Lower lobe of right lung (tissue), 2 donors: ENCODE measurements at regions not wholly inside any gene's neighbourhood (a gene's known extent, or its start where the extent isn't known, plus 50 kb on each side); places are given as distances from the start of the nearest gene placed in this dataset.

ENCODE experiments used
- ATAC-seq, 2 donors: fragments of 200-7000 bp; cut with Tn5 transposase; one replicate each; pipeline ENCODE4 v1.9.1; 2020 to 2022; ENCODE audit warnings: mild to moderate bottlenecking in 2 of 2, moderate library complexity in 2 of 2
- DNase-seq: peaks from one replicate; pipeline ENCODE4 v3.0.0-alpha.2; 2020
- H3K27ac ChIP-seq: fragments of 200-600 bp; one replicate; pipeline ENCODE4 v1.8.0; 2022
- H3K27me3 ChIP-seq: fragments of 200-600 bp; one replicate; pipeline ENCODE4 v1.8.0; 2022; ENCODE audit warnings: low read depth
- H3K36me3 ChIP-seq: fragments of 200-600 bp; one replicate; pipeline ENCODE4 v1.8.0; 2022; ENCODE audit warnings: mild to moderate bottlenecking
- H3K4me1 ChIP-seq: fragments of 200-600 bp; one replicate; pipeline ENCODE4 v1.8.0; 2022
- H3K4me3 ChIP-seq: fragments of 200-600 bp; one replicate; pipeline ENCODE4 v1.8.0; 2022; ENCODE audit warnings: mild to moderate bottlenecking
- H3K9me3 ChIP-seq: fragments of 200-600 bp; one replicate; pipeline ENCODE4 v1.8.0; 2022
- intact Hi-C: fragments of 100-400 bp; cut with DNase I; formaldehyde crosslinking; loops from one replicate; pipeline ENCODE4 v1.11.0; 2022
- TF ChIP-seq, protein P1 (sequence below): fragments of 200-600 bp; IDR thresholded peaks from one replicate; pipeline ENCODE4 v1.8.0; 2022; ENCODE audit warnings: antibody characterized with exemption, mild to moderate bottlenecking
- donor health status: DM: no; HTN: yes; CAD: no; lungs with severe emphysema.

GRCh38 chr5:89601880-89602279 is 718.9 kb upstream of the MEF2C start:
- H3K27ac ChIP-seq: no peak overlapping the region
- no peaks in the 10 kb centered on the region for H3K4me1 ChIP-seq
- no peaks in the 10 kb centered on the region for H3K9me3 ChIP-seq
- ATAC-seq (no peak), DNase-seq (no peak)
- H3K4me3 ChIP-seq: no peak overlapping the region
- H3K27me3 ChIP-seq: no peaks in the 10 kb centered on the region
- intact Hi-C loops: no loop called here
- TF ChIP-seq, protein P1, sequence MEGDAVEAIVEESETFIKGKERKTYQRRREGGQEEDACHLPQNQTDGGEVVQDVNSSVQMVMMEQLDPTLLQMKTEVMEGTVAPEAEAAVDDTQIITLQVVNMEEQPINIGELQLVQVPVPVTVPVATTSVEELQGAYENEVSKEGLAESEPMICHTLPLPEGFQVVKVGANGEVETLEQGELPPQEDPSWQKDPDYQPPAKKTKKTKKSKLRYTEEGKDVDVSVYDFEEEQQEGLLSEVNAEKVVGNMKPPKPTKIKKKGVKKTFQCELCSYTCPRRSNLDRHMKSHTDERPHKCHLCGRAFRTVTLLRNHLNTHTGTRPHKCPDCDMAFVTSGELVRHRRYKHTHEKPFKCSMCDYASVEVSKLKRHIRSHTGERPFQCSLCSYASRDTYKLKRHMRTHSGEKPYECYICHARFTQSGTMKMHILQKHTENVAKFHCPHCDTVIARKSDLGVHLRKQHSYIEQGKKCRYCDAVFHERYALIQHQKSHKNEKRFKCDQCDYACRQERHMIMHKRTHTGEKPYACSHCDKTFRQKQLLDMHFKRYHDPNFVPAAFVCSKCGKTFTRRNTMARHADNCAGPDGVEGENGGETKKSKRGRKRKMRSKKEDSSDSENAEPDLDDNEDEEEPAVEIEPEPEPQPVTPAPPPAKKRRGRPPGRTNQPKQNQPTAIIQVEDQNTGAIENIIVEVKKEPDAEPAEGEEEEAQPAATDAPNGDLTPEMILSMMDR: no peak
- no peaks in the 10 kb centered on the region for H3K36me3 ChIP-seq

DNA sequence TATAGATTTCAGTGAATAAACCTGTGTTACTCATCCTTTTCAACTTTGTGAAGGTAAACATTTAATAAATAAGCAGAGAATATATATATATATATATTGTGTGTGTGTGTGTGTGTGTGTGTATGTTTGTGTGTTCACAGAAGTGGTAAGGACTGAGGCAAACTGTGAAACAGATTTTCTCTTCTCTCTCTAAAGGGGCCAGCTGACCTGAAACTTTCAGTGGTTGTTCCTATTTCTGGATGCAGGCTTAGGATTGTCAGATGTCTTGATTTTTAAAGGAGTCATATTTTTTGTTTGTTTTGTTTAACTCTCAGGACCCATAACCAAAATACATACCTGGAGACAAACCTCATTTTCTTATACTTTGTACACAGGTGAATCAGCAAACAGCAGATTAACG is 714.9 kb upstream of the MEF2C start:
- Histone ChIP-seq H3K27ac (no peak overlapping the region), H3K4me1 (no peaks in the 10 kb centered on the region), H3K9me3 (no peaks in the 10 kb centered on the region), H3K4me3 (no peak overlapping the region), H3K36me3 (no peaks in the 10 kb centered on the region), H3K27me3 (no peaks in the 10 kb centered on the region)
- intact Hi-C loops: no loop called here
- DNase-seq: no peak
- ATAC-seq: no peak
- TF ChIP-seq, protein P1: no peak

- TF ChIP-seq, protein P1: no peak
- Histone ChIP-seq H3K36me3 (no peaks in the 10 kb centered on the region), H3K27me3 (no peaks in the 10 kb centered on the region), H3K4me3 (no peak overlapping the region), H3K4me1 (no peaks in the 10 kb centered on the region), H3K27ac (no peak overlapping the region), H3K9me3 (no peaks in the 10 kb centered on the region)
- no peak for ATAC-seq
- no peak for DNase-seq
- intact Hi-C loops: no loop called here
Observed at GRCh38 chr5:89596821-89597220, 713.8 kb upstream of the MEF2C start.

DNA sequence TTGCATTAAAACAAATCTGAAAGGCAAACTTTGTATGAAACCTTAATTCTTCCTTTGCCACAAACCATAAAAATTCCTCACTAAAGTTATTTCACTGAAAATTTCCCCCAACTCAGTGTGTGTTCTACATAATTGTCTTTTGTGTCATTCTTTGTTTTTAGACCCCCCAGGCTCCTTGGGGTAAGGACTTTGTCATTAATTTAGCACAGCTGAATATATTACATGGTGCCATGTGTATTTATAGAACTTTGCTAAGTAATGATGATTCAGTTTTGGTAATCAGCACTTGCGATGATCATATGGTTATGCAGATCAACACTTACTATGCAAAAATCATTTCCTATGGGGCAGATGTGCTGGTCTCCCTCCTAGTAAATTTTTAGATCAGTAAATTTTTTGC is 712.1 kb upstream of the MEF2C start:
- Histone ChIP-seq H3K9me3 (no peaks in the 10 kb centered on the region), H3K27me3 (no peaks in the 10 kb centered on the region), H3K27ac (no peak overlapping the region), H3K36me3 (no peaks in the 10 kb centered on the region), H3K4me3 (no peak overlapping the region), H3K4me1 (no peaks in the 10 kb centered on the region)
- TF ChIP-seq, protein P1: no peak
- intact Hi-C loops: no loop called here
- ATAC-seq: no peak
- no peak for DNase-seq

GRCh38 chr5:89584339-89584956 is 701.5 kb upstream of the MEF2C start:
- intact Hi-C loops: no loop called here
- no peaks in the 10 kb centered on the region for H3K36me3 ChIP-seq
- no peak for DNase-seq
- TF ChIP-seq, protein P1: no peak
- H3K4me3 ChIP-seq: no peak overlapping the region
- no peaks in the 10 kb centered on the region for H3K9me3 ChIP-seq
- ATAC-seq: no peak
- no peak overlapping the region for H3K27ac ChIP-seq
- no peaks in the 10 kb centered on the region for H3K4me1 ChIP-seq
- no peaks in the 10 kb centered on the region for H3K27me3 ChIP-seq
